ENCODE measurements at regions not wholly inside any gene's neighbourhood (a gene's known extent, or its start where the extent isn't known, plus 50 kb on each side); places are given as distances from the start of the nearest gene placed in this dataset.

DNA sequence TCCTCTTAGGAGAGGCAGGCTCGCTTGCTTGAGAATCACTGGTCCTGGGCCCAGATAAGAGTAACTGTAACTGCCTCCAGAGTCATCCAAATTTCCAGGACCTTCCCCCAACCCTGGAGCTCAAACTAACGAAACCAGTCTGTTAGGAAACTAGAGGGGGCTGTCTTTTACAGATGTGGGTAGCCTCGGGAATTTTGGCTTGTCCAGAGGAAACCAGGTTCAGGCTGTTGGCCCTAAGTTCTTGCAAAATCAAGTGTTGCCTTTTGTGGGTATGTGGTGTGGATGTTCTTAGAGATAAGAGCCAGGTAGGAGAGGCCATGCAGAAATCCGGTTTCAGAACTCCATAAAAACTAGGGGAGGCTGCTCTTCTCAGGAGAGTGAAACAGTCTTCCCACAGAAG is 125.0 kb upstream of the DLX2 start:
- TF ChIP-seq, protein P1, sequence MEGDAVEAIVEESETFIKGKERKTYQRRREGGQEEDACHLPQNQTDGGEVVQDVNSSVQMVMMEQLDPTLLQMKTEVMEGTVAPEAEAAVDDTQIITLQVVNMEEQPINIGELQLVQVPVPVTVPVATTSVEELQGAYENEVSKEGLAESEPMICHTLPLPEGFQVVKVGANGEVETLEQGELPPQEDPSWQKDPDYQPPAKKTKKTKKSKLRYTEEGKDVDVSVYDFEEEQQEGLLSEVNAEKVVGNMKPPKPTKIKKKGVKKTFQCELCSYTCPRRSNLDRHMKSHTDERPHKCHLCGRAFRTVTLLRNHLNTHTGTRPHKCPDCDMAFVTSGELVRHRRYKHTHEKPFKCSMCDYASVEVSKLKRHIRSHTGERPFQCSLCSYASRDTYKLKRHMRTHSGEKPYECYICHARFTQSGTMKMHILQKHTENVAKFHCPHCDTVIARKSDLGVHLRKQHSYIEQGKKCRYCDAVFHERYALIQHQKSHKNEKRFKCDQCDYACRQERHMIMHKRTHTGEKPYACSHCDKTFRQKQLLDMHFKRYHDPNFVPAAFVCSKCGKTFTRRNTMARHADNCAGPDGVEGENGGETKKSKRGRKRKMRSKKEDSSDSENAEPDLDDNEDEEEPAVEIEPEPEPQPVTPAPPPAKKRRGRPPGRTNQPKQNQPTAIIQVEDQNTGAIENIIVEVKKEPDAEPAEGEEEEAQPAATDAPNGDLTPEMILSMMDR (IDR thresholded peaks at IDR 0.05): no peak
- TF ChIP-seq EZH2 (IDR thresholded peaks at IDR 0.05; ENCODE audit: borderline replicate concordance, insufficient read depth, low read depth, low read length, poor library complexity, severe bottlenecking): no peak
